PC-3 (cell line): ENCODE measurements at regions not wholly inside any gene's neighbourhood (a gene's known extent, or its start where the extent isn't known, plus 50 kb on each side); places are given as distances from the start of the nearest gene placed in this dataset.

Experiments
- ATAC-seq: fragments of 200-7000 bp; cut with Tn5 transposase; 2 replicates; pipeline ENCODE4 v1.9.1; 2020; ENCODE audit warnings: mild to moderate bottlenecking, moderate library complexity
- BruUV-seq: library from RNA; stranded (reverse); fragments of 400-500 nt; replicated peaks from 2 replicates; lab custom pipeline; 2021; lab: Mats Ljungman, UMichigan
- CTCF ChIA-PET: fragments of 300-600 bp; sonication (Branson Sonifier 250); formaldehyde crosslinking; loops from one replicate; lab custom pipeline; 2022; ENCODE audit warnings: antibody characterized with exemption; lab: Charles Lee
- POLR2A ChIA-PET: fragments of 300-600 bp; sonication (Branson Sonifier 250); formaldehyde crosslinking; loops from one replicate; lab custom pipeline; 2022; ENCODE audit warnings: antibody characterized with exemption; ENCODE audit not compliant: unreplicated experiment; lab: Charles Lee
- DNase-seq: peaks from one replicate; pipeline ENCODE4 v3.0.0-alpha.2; 2015
- H2AFZ ChIP-seq: fragments of 300-600 bp; sonication (generic); 2 replicates; pipeline ENCODE4 v1.6.0; 2016; ENCODE audit warnings: antibody characterized with exemption, low read length
- H3F3A ChIP-seq: fragments of 300-600 bp; sonication (generic); one replicate; pipeline ENCODE4 v1.6.0; 2017; ENCODE audit warnings: antibody characterized with exemption, low read length, control low read depth, mild to moderate bottlenecking; ENCODE audit not compliant: unreplicated experiment
- H3K27ac ChIP-seq: fragments of 300-600 bp; sonication (generic); 2 replicates; pipeline ENCODE4 v1.5.1; 2016; ENCODE audit warnings: mild to moderate bottlenecking, low read length
- H3K27me3 ChIP-seq: fragments of 300-600 bp; sonication (generic); 2 replicates; pipeline ENCODE4 v1.6.1; 2016; ENCODE audit warnings: low read length, mixed read lengths
- H3K36me3 ChIP-seq: fragments of 300-600 bp; sonication (generic); 2 replicates; pipeline ENCODE4 v1.6.1; 2016; ENCODE audit warnings: low read depth, mixed run types, low read length, mixed read lengths
- H3K4me1 ChIP-seq: fragments of 300-600 bp; sonication (generic); 2 replicates; pipeline ENCODE4 v1.5.1; 2016; ENCODE audit warnings: low read length; ENCODE audit not compliant: insufficient read depth
- H3K4me2 ChIP-seq: fragments of 300-600 bp; sonication (generic); 2 replicates; pipeline ENCODE4 v1.6.0; 2016; ENCODE audit warnings: low read length
- H3K4me3 ChIP-seq: fragments of 300-600 bp; sonication (generic); 2 replicates; pipeline ENCODE4 v1.5.1; 2016; ENCODE audit warnings: mild to moderate bottlenecking, low read length, mixed read lengths
- H3K79me2 ChIP-seq: fragments of 300-600 bp; sonication (generic); 2 replicates; pipeline ENCODE4 v1.6.1; 2017; ENCODE audit warnings: low read length, mixed read lengths
- H3K9ac ChIP-seq: fragments of 300-600 bp; sonication (generic); 2 replicates; pipeline ENCODE4 v1.6.0; 2016; ENCODE audit warnings: mild to moderate bottlenecking, low read length
- H3K9me2 ChIP-seq: fragments of 300-600 bp; sonication (generic); replicated peaks from 2 replicates; pipeline ENCODE4 v1.6.1; 2016; ENCODE audit warnings: mixed run types, low read length, mixed read lengths
- H3K9me3 ChIP-seq: fragments of 300-600 bp; sonication (generic); 2 replicates; pipeline ENCODE4 v1.6.1; 2016; ENCODE audit warnings: low read length, mixed read lengths
- H4K20me1 ChIP-seq: fragments of 300-600 bp; sonication (generic); 2 replicates; pipeline ENCODE4 v1.6.1; 2016; ENCODE audit warnings: low read length, mixed read lengths
- CTCF ChIP-seq: fragments of 300-600 bp; sonication (generic); conservative IDR thresholded peaks from 2 replicates; pipeline ENCODE4 v1.5.1; 2017; ENCODE audit warnings: antibody characterized with exemption, low read depth, mild to moderate bottlenecking, low read length
- EZH2 ChIP-seq: fragments of 300-600 bp; sonication (generic); IDR thresholded peaks from one replicate; pipeline ENCODE4 v1.6.1; 2017; ENCODE audit warnings: antibody characterized with exemption, mild to moderate bottlenecking, low read length; ENCODE audit not compliant: unreplicated experiment
- EZH2phosphoT487 ChIP-seq: fragments of 300-600 bp; sonication (generic); IDR thresholded peaks from 2 replicates; pipeline ENCODE4 v1.6.1; 2018; ENCODE audit warnings: mild to moderate bottlenecking, antibody characterized with exemption, low read length, borderline replicate concordance
- intact Hi-C: fragments of 100-400 bp; cut with micrococcal nuclease; formaldehyde crosslinking; loops from 2 replicates; pipeline ENCODE4 v1.9.0; 2023

DNA sequence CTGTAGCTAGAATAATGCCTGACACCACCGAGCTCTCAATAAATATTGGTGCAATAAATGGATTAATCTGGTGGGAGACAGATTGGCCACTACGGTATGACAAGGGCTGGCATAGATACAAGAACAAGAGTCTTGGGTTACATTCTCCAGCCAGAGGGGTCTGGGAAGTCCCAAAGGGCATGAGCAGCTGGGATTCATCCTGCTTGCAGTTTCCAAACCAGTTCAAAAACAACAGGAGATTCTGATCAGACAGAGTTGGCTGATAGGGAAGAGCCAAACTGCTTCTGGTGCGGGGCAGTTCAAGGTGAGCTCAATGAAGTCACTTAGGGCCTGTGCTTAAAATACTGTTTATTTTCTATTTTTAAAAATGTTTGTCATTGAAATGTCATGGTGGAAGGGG lies 266.9 kb downstream of the TNS1 start:
- Histone ChIP-seq H3K9me2 (no peaks in the 10 kb centered on the region), H3K9ac (no peak overlapping the region), H4K20me1 (no peaks in the 10 kb centered on the region), H3K79me2 (no peaks in the 10 kb centered on the region), H2AFZ (no peak overlapping the region), H3K4me3 (no peak overlapping the region), H3K4me2 (no peak overlapping the region), H3K36me3 (no peaks in the 10 kb centered on the region), H3K27me3 (peaks cover 32% of the 10 kb centered on the region; the same call in 1 of the 2 replicates), H3K4me1 (no peaks in the 10 kb centered on the region), H3K9me3 (no peaks in the 10 kb centered on the region), H3F3A (no peaks in the 10 kb centered on the region), H3K27ac (no peak overlapping the region)
- ChIA-PET POLR2A (no interaction called here), CTCF (no interaction called here)
- TF ChIP-seq EZH2phosphoT487 = no peak
- no peak for TF ChIP-seq CTCF
- no peak for DNase-seq
- intact Hi-C loops = no loop called here
- BruUV-seq = no TSS peak
- ATAC-seq = no peak

DNA sequence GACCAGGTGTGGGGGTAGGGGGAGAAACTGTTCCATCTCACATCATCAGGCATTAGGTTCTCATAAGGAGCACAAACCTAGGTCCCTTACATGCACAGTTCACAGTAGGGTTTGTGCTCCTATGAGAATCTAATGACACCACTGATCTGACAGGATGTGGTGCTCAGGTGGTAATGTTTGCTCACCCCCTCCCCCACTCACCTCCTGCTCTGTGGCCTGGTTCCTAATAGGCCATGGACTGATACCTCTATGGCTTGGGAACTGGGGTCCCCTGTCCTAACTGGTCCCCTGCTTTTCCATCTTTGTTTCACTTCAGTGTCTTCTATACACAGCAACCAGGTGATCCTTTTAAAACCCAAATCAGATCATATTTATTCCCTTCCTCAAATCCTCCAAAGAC lies 267.8 kb downstream of the TNS1 start:
- Histone ChIP-seq H3K4me3 (no peak overlapping the region), H3K4me2 (no peak overlapping the region), H3K9me3 (no peaks in the 10 kb centered on the region), H3K4me1 (no peaks in the 10 kb centered on the region), H2AFZ (no peak overlapping the region), H3K27ac (no peak overlapping the region), H3K79me2 (no peaks in the 10 kb centered on the region), H3K36me3 (no peaks in the 10 kb centered on the region), H3K9me2 (no peaks in the 10 kb centered on the region), H4K20me1 (no peaks in the 10 kb centered on the region), H3K27me3 (peaks cover 32% of the 10 kb centered on the region; the same call in 1 of the 2 replicates), H3F3A (no peaks in the 10 kb centered on the region), H3K9ac (no peak overlapping the region)
- CTCF ChIA-PET = no interaction called here
- no peak for DNase-seq
- no peak for ATAC-seq
- TF ChIP-seq CTCF (no peak), EZH2phosphoT487 (no peak), EZH2 (no peak)
- intact Hi-C loops = no loop called here
- POLR2A ChIA-PET = no interaction called here
- no TSS peak for BruUV-seq

DNA sequence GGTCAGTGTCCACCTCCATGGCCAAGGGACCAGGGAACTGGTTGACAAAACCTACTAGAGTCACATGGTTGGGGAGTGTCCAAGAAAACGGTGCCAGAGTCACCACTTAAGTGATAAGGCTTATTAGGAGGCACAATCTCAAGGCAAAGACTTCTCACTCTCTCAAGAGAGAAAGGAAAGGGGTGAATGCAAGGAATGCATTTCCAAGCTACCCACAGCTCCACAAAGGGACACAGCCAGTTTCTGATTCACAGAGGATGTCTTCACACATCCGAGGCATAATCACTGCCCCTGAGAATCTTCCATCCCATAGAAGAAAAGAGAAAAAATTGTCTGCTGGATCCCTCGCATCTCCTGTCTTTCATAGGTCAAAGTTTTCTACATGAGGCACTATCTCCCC lies 269.3 kb downstream of the TNS1 start:
- H3K27me3 ChIP-seq = peaks cover 25% of the 10 kb centered on the region; the same call in 1 of the 2 replicates
- ChIA-PET CTCF (no interaction called here), POLR2A (no interaction called here)
- H3K27ac ChIP-seq = no peak overlapping the region
- H3K9ac ChIP-seq = no peak overlapping the region
- no peaks in the 10 kb centered on the region for H3K4me1 ChIP-seq
- intact Hi-C loops = no loop called here
- no peak overlapping the region for H2AFZ ChIP-seq
- no peaks in the 10 kb centered on the region for H3F3A ChIP-seq
- no peaks in the 10 kb centered on the region for H3K9me3 ChIP-seq
- TF ChIP-seq CTCF = no peak
- no peak for TF ChIP-seq EZH2phosphoT487
- TF ChIP-seq EZH2 = no peak
- no peaks in the 10 kb centered on the region for H4K20me1 ChIP-seq
- H3K4me2 ChIP-seq = no peak overlapping the region
- no peaks in the 10 kb centered on the region for H3K79me2 ChIP-seq
- H3K4me3 ChIP-seq = no peak overlapping the region
- ATAC-seq (no peak), DNase-seq (no peak)
- BruUV-seq = no TSS peak
- no peaks in the 10 kb centered on the region for H3K36me3 ChIP-seq
- no peaks in the 10 kb centered on the region for H3K9me2 ChIP-seq
